ENCODE measurements at regions not wholly inside any gene's neighbourhood (a gene's known extent, or its start where the extent isn't known, plus 50 kb on each side); places are given as distances from the start of the nearest gene placed in this dataset.
"Not testable (repeated sequence)": the region's sequence is repeated elsewhere in the genome, so short reads cannot be mapped to it uniquely, and the experiment has no call there.

DNA sequence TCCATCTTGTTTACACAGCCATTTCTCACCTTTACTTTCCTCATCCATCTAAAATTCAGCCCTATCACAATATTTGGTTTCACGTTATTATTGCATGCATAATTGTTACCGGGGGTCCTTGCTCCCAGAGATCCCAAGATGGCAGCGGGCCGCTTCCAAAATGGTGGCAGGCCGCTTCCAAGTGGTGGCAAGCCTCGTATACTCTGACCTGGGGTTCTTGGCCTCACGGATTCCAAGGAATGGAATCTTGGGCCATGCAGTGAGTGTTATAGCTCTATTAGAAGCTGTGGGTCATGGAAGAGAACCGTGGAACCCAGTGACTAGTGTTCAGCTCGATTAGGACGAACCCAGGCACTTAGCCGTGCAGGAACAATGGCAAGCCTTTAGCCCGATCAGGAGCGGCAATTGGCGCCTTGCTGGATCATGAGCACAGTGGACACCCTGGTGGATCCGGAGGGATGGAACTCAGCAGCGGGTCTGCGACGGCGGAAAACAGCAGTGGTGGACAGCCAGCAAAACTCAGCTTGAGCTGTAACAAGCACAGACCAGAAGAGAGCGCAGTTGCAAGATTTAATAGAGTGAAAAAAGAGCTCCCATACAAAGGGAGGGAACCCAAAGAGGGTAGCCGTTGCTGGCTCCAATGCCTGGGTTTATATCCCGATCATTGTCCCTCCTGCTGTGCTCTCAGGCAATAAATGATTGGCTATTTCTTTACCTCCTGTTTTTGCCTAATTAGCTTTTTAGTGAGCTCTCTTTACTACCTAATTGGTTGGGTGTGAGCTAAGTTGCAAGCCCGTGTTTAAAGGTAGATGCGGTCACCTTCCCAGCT, 756.2 kb upstream of the CTNND2 start:
- H3K9me3 Mint-ChIP-seq = peaks cover 65% of the 10 kb centered on the region
- not testable (repeated sequence) for H3K36me3 Mint-ChIP-seq (ENCODE audit: low read depth); H3K27ac Mint-ChIP-seq; H3K27me3 Mint-ChIP-seq (ENCODE audit: low read depth); H3K4me3 Mint-ChIP-seq; H3K4me1 Mint-ChIP-seq (ENCODE audit: low read depth)

DNA sequence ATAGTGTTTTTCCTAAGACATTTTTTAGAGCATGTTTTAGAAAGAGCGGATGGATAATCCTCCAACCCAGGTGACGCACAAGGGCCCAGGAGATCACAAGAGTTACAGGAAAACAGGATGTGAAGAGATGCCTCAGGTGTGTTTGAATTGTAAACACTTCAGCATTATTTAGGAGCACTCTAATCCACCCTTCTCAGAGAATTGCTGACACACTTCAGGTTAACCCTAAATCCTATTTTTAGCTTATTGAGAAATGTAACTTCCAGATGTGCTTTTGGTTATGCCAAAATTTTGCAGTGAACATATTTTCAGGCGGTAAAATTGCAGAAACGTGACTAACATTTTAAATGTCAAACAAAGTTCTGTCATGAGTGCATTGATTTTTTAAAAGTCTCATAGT, 755.4 kb upstream of the CTNND2 start:
- Mint-ChIP-seq H3K36me3 (ENCODE audit: low read depth) (no peaks in the 10 kb centered on the region), H3K27me3 (ENCODE audit: low read depth) (no peaks in the 10 kb centered on the region), H3K9me3 (peaks cover 59% of the 10 kb centered on the region), H3K27ac (no peak overlapping the region), H3K4me3 (no peak overlapping the region), H3K4me1 (ENCODE audit: low read depth) (no peaks in the 10 kb centered on the region)

DNA sequence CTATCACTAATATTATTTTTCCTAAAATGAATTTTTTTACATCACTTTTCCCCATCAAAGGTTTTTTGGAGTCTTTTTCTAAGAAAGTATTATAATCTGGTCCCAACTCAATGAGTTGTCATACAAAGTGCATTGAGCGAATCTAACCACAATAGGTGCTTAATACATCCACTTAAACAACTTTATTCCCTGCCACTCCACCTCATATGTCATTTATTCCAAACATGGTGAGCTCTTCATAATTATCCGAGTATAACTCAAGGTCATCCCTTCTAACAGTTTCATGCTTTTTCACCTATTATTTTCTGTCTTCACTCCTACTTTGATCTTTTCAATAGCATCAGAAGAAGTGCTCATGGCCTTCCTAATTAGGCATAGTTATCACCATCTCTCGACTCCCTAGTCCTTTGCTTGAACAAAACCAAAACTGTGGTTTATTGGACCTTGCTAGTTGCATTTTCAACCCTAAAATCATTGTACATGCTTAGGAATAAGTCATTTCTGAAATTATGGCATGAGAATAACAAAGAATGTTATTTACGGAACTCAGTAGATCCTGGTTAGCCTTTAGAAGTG, 754.7 kb upstream of the CTNND2 start:
- Mint-ChIP-seq H3K27ac (no peak overlapping the region), H3K9me3 (peaks cover 52% of the 10 kb centered on the region), H3K27me3 (ENCODE audit: low read depth) (no peaks in the 10 kb centered on the region), H3K36me3 (ENCODE audit: low read depth) (no peaks in the 10 kb centered on the region), H3K4me3 (no peak overlapping the region), H3K4me1 (ENCODE audit: low read depth) (no peaks in the 10 kb centered on the region)

DNA sequence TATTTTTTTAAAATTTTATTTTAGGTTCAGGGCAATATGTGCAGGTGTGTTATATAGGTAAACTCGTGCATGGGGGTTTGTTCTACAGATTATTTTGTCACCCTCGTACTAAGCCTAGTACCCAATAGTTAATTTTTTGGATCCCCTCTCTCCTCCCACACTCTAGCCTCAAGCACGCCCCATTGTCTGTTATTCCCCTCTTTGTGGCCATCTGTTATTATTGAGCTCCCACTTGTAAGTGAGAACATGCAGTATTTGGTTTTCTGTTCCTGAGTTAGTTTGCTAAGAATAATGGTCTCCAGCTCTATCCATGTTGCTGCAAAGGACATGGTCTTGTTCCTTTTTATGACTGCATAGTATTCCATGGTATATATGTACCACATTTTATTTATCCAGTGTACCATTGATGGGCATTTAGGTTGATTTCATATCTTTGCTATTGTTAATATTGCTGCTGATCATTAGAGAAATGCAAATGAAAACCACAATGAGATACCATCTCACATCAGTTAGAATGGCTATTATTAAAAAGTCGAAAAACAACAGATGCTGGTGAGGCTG, 753.7 kb upstream of the CTNND2 start:
- H3K36me3 Mint-ChIP-seq (ENCODE audit: low read depth); H3K4me3 Mint-ChIP-seq; H3K27me3 Mint-ChIP-seq (ENCODE audit: low read depth); H3K27ac Mint-ChIP-seq; H3K4me1 Mint-ChIP-seq (ENCODE audit: low read depth): not testable (repeated sequence)
- H3K9me3 Mint-ChIP-seq = peaks cover 45% of the 10 kb centered on the region

DNA sequence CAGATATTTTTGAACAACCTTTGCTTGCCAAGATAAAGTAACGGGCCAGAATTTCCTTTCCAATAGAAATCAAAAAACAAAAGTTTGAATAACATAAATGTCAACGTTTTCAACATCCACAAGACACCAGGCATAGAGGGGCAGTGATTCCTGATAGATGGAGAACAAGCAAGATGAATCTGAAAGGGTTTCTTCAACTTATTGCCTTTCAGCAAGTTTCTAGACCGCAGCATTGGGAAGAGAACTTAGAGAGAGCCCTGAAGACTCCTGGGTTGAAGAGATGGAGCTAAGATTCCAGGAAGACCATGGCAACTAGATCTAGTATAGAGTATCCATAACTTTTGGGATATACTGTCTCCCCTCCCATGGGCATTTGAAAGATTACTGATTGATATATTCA, 751.4 kb upstream of the CTNND2 start:
- H3K27me3 Mint-ChIP-seq (ENCODE audit: low read depth) = no peaks in the 10 kb centered on the region
- no peak overlapping the region for H3K27ac Mint-ChIP-seq
- H3K4me1 Mint-ChIP-seq (ENCODE audit: low read depth) = no peaks in the 10 kb centered on the region
- no peak overlapping the region for H3K4me3 Mint-ChIP-seq
- no peaks in the 10 kb centered on the region for H3K36me3 Mint-ChIP-seq (ENCODE audit: low read depth)
- H3K9me3 Mint-ChIP-seq = peaks cover 44% of the 10 kb centered on the region

DNA sequence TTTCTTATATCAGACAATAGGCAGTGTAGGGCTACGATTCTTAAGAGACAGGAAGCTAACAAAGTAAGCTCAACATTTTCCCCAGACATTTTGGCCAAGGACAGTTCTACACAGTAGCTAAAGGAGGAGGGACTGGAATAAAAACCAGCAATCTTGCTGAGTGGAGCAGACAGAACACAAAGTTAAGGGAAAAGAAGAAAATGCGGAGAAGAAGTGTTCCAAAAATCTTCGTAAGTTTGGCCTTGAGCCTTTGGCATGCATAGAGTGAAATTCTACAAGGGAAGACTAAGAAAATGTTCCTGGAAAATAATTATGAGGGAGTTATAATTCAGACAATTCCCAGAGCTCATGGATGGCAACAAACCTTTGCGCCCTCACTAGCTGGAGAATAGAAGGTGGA, 748.0 kb upstream of the CTNND2 start:
- H3K4me3 Mint-ChIP-seq = no peak overlapping the region

DNA sequence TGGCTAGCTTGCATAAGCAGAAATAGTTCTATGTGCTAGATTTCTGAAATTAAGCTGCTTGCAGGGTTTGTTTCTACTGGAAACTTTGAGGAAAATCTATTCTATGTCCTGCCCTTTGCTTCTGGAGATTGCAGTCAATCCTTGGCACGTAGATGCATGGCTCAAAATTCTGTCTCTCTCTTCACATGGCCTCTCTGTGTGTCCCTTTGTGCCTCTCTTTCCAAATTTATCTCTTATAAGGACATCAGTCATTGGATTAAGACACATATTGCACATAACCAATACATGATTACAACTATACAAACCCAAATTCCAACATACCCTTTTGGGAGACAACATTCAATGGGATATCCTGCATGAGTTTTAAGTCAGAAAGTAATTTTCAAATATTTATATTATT, 744.3 kb upstream of the CTNND2 start:
- Mint-ChIP-seq H3K36me3 (ENCODE audit: low read depth) (no peaks in the 10 kb centered on the region), H3K27me3 (ENCODE audit: low read depth) (no peaks in the 10 kb centered on the region), H3K27ac (no peak overlapping the region), H3K4me3 (no peak overlapping the region), H3K9me3 (peaks cover 13% of the 10 kb centered on the region), H3K4me1 (ENCODE audit: low read depth) (no peaks in the 10 kb centered on the region)

More for the DNA sequence above, 748.0 kb upstream of the CTNND2 start:
- no peaks in the 10 kb centered on the region for H3K36me3 Mint-ChIP-seq (ENCODE audit: low read depth)
- no peaks in the 10 kb centered on the region for H3K27me3 Mint-ChIP-seq (ENCODE audit: low read depth)
- H3K4me1 Mint-ChIP-seq (ENCODE audit: low read depth) = no peaks in the 10 kb centered on the region
- H3K9me3 Mint-ChIP-seq = peaks cover 21% of the 10 kb centered on the region
- no peak overlapping the region for H3K27ac Mint-ChIP-seq

DNA sequence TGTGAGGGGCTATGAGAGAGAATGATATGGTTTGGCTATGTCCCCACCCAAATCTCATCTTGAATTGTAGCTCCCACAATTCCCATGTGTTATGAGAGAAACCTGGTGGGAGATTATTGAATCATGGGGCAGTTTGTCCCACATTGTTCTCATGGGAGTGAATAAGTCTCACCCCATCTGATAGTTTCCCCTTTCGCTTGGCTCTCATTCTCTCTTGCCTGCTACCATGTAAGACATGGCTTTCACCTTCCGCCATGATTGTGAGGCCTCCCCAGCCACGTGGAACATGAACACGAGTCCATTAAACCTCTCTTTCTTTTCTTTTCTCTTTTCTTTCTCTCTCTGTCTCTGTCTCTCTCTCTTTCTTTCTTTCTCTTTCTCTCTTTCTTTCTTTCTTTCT, 743.4 kb upstream of the CTNND2 start:
- Mint-ChIP-seq H3K36me3 (ENCODE audit: low read depth) (no peaks in the 10 kb centered on the region), H3K4me1 (ENCODE audit: low read depth) (no peaks in the 10 kb centered on the region), H3K27ac (no peak overlapping the region), H3K27me3 (ENCODE audit: low read depth) (no peaks in the 10 kb centered on the region), H3K4me3 (no peak overlapping the region), H3K9me3 (peaks cover 20% of the 10 kb centered on the region)

DNA sequence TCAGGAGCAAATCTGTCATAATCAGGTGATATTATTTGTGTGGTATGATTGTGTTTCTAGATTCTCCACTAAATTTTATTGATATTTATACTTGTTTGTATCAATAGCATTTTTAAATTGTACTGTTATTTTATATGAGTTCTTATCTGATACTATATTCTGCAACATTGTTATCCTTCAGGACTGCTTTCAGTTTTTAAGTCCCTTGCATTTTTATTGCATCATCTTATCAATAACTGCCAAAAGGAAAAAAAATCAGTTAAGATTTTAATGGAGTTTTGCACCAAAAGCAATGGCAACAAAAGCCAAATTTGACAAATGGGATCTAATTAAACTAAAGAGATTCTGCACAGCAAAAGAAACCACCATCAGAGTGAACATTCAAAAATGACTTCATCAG, 741.3 kb upstream of the CTNND2 start:
- no peak overlapping the region for H3K27ac Mint-ChIP-seq
- no peaks in the 10 kb centered on the region for H3K36me3 Mint-ChIP-seq (ENCODE audit: low read depth)
- no peaks in the 10 kb centered on the region for H3K4me1 Mint-ChIP-seq (ENCODE audit: low read depth)
- H3K27me3 Mint-ChIP-seq (ENCODE audit: low read depth) = no peaks in the 10 kb centered on the region
- peaks cover 17% of the 10 kb centered on the region for H3K9me3 Mint-ChIP-seq
- no peak overlapping the region for H3K4me3 Mint-ChIP-seq

DNA sequence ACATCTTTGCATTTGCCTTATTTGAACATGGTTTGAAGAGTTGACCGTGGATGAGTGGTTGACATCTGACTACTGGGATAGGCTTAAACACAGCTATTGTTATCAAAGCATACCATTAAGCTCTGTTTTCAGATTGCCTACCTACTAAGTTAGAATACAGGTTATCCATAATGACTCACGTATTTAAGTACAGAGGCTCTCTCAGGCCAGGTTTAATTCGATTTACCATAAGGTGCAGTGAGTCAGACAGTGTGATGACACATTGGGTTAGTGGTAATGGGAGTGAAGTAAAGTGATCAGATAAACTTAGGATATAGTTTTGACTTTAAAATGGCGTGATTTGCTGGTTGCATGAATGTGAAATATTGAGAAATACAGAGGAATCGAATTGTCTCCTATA, 732.0 kb upstream of the CTNND2 start:
- H3K4me3 Mint-ChIP-seq = no peak overlapping the region
- H3K9me3 Mint-ChIP-seq = peaks cover 46% of the 10 kb centered on the region
- no peaks in the 10 kb centered on the region for H3K27me3 Mint-ChIP-seq (ENCODE audit: low read depth)
- H3K27ac Mint-ChIP-seq = no peak overlapping the region
- no peaks in the 10 kb centered on the region for H3K36me3 Mint-ChIP-seq (ENCODE audit: low read depth)
- H3K4me1 Mint-ChIP-seq (ENCODE audit: low read depth) = no peaks in the 10 kb centered on the region

DNA sequence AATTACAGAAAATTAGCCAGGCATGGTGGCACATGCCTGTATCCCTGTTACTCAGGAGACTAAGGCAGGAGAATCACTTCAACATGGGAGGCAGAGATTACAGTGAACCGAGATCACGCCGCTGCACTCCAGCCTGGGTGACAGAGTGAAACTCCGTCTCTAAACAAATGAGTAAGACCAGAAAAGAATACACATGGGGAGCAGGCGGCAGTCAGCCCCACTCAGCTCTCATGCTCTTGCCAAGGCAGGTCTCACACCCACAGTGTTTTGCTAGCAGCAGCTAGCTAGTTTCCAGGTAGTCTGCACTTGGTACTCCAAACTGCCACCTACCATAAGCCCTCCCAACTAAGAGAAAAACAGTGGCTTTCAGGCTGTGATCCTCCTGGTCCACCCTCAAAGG, 722.3 kb upstream of the CTNND2 start:
- no peaks in the 10 kb centered on the region for H3K36me3 Mint-ChIP-seq (ENCODE audit: low read depth)
- H3K4me1 Mint-ChIP-seq (ENCODE audit: low read depth) = no peaks in the 10 kb centered on the region
- H3K27me3 Mint-ChIP-seq (ENCODE audit: low read depth) = no peaks in the 10 kb centered on the region
- no peak overlapping the region for H3K27ac Mint-ChIP-seq
- no peak overlapping the region for H3K4me3 Mint-ChIP-seq
- H3K9me3 Mint-ChIP-seq = peaks cover 22% of the 10 kb centered on the region

DNA sequence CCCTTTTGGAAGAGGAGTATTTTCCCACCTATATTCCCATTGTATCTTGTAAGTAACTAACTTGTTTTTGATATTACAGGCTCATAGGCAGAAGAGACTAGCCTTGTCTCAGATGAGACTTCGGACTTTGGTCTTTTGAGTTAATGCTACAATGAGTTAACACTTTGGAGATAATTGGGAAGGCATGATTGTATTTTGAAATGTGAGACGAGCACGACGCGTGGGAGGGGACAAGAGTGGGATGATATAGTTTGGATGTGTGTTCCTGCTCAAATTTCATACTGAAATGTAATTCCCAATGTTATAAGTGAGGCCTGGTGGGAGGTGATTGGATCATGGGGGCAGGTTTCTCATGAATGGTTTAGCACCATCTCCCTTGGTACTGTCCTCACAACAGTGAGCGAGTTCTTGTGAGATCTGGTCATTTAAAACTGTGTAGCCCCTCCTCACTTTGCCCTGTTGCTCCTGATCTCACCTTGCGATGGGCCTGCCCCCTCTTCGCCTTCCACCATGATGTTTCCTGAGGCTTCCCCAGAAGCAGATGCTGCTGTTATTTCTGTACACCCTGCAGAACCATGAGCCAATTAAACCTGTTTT, 721.5 kb upstream of the CTNND2 start:
- no peak overlapping the region for H3K27ac Mint-ChIP-seq
- H3K4me3 Mint-ChIP-seq = no peak overlapping the region
- no peaks in the 10 kb centered on the region for H3K27me3 Mint-ChIP-seq (ENCODE audit: low read depth)

DNA sequence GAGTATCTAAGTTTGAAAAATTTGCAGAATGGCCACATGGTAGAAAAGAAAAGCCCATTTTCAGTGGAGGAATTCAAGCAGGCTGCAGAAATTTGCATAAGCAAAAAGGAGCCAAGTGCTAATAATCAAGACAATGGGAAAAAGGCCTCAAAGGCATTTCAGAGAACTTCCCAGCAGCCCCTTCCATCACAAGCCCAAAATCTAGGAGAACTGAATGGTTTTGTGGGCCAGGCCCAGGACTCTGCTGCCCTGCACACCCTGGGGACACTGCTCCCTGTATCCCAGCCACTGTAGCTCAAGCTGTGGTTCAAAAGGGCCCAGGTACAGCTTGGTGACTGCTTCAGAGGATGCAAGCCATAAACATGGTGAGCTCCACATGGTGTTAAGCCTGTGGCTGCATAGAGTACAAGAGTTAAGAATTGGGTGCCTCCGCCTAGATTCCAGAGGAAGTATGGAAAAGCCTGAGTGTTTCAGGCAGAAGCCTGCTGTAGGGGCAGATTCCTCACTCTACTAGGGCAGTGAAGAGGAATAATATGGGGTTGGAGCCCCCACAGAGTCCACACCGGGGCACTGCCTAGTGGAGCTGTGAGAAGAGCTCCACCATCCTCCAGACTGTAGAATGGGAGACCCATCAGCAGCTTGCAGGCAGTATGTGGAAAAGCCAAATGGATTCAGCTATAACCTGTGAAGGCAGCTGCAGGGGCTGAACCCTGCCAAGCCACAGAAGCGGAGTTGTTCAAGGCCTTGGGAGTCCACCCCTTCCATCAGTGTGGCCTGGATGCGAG, 720.7 kb upstream of the CTNND2 start:
- Mint-ChIP-seq H3K9me3 (peaks cover 30% of the 10 kb centered on the region), H3K36me3 (ENCODE audit: low read depth) (no peaks in the 10 kb centered on the region), H3K4me3 (no peak overlapping the region)

More for the DNA sequence above, 721.5 kb upstream of the CTNND2 start:
- peaks cover 27% of the 10 kb centered on the region for H3K9me3 Mint-ChIP-seq
- H3K4me1 Mint-ChIP-seq (ENCODE audit: low read depth) = no peaks in the 10 kb centered on the region
- no peaks in the 10 kb centered on the region for H3K36me3 Mint-ChIP-seq (ENCODE audit: low read depth)

DNA sequence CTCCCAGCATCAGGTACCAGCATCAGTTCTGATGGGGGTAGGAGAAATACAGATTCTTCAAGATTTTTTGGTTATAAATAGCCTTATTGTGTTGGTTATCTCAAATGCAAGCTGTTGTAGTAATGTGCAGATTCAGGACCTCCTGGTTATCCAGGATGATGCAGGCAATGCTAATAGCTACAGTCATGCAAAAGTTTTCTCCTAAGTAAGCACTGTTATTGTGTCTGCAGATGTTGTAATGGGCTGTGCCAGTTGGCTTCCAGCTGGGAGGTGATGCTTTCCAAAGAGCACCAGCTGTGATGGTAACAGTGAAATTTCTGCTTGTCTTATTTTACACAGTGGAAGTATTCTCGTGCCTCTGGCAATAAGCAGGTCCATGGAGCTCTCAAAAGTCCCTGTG, 719.2 kb upstream of the CTNND2 start:
- Mint-ChIP-seq H3K9me3 (peaks cover 35% of the 10 kb centered on the region), H3K4me3 (no peak overlapping the region), H3K27ac (no peak overlapping the region), H3K4me1 (ENCODE audit: low read depth) (no peaks in the 10 kb centered on the region), H3K27me3 (ENCODE audit: low read depth) (no peaks in the 10 kb centered on the region), H3K36me3 (ENCODE audit: low read depth) (no peaks in the 10 kb centered on the region)

More for the DNA sequence above, 720.7 kb upstream of the CTNND2 start:
- Mint-ChIP-seq H3K27me3 (ENCODE audit: low read depth) (no peaks in the 10 kb centered on the region), H3K4me1 (ENCODE audit: low read depth) (no peaks in the 10 kb centered on the region), H3K27ac (no peak overlapping the region)
